ENCODE measurements at regions not wholly inside any gene's neighbourhood (a gene's known extent, or its start where the extent isn't known, plus 50 kb on each side); places are given as distances from the start of the nearest gene placed in this dataset.
A peak's percentile ranks its signal among the peaks of the same experiment; 100 is the strongest.
"Not testable (repeated sequence)": the region's sequence is repeated elsewhere in the genome, so short reads cannot be mapped to it uniquely, and the experiment has no call there.

DNA sequence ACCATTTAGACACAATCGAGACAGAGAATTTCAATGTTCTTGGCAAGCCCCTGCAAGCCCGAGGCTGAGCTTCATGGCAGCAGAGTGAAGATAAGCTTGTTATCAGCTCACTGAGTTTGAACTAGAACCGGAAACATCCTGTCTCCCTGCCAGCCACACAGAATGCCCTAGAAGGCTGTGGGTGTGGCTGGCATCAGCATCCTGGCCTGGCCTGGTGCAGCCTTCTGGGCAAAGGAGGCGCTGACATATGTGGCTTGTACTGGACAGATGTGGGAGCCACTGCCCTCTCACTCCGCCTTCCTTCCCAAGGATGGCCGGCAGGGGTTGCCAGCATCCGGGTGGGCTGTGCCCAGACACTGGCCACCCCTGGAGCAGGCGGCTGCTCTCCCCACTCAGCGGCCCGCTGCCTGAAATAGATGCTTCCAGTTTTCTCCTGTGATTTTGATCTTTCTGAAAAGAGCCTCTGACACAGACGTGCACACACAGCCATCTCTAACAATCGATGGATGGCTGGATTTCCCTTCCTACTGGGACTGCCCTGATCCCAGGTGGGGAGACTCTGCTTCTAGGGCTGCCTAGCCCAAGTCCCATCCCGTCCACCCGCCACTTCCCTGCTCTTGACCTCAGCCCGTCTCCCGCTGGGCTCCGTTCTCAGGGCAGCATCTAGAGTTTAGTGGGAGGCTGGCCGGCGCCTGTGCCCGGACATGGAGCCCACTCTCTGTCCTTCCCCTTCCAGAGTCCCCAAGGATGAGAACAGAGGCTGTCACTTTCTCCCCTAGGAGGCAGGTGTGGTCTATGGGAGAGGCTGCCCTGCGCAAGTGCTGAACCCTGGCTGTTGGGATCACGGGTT lies 149.7 kb downstream of the CTTN start:
- ATAC-seq (peak; percentile 44), DNase-seq (ENCODE audit: low spot score) (no peak)

DNA sequence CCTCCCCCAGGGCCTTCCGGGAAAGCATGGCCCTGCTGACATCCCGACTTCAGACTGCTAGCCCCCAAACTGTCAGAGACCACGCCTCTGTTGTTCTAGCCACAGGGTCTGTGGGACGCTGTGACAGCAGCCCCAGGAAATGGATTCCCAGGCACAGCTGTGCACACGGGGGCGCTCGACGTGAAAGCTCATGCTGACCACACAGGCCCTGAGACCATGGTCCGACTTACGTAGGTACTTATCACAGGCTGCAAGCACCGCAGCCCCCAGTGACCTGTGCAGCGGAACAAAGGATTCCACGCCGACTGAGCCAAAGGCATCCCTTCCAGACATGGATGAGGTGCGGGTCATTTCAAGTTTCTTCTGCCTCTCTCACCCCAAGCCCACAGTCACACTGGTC lies 150.6 kb downstream of the CTTN start:
- DNase-seq (ENCODE audit: low spot score) (no peak), ATAC-seq (no peak)

DNA sequence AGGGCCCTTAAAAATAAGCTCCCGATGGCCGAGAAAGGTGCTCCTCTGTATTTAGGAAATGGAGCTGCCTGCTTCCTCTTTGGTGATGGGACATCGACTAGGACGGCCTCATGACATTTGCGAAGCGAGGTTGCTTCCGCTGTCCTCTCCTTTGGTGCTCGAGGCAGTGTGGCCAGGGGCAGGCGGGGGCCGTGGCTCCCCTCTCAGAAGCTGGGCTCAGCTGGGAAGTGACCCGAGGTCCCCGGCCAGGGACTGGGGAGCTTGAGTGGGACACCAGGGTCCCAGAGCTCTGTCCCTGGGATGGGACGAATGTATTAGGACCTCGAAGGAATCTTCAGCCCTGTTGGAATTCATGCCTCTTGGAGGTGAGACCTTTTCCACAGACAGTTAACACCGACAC lies 151.1 kb downstream of the CTTN start:
- ATAC-seq (no peak), DNase-seq (ENCODE audit: low spot score) (no peak)

DNA sequence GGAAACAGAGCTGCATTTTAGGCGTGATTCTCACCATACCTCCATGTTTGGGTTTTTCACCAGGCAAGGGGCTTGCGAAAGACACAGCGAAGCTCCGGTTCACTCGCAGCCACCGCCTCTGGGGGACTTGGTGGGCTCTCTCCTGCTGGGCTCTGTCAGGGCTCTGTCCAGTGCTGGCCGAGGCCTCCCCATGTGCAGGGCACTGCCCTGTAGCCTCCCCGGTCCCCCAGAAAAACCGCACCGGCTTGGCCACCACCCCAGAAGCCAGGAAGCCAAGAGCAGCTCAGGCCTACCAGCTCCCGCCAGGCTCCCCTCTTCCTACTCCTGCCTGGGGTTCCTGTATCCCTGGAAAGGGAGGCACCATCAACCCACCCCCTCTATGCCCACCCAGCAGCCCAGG lies 151.5 kb downstream of the CTTN start:
- ATAC-seq (no peak), DNase-seq (ENCODE audit: low spot score) (no peak)

DNA sequence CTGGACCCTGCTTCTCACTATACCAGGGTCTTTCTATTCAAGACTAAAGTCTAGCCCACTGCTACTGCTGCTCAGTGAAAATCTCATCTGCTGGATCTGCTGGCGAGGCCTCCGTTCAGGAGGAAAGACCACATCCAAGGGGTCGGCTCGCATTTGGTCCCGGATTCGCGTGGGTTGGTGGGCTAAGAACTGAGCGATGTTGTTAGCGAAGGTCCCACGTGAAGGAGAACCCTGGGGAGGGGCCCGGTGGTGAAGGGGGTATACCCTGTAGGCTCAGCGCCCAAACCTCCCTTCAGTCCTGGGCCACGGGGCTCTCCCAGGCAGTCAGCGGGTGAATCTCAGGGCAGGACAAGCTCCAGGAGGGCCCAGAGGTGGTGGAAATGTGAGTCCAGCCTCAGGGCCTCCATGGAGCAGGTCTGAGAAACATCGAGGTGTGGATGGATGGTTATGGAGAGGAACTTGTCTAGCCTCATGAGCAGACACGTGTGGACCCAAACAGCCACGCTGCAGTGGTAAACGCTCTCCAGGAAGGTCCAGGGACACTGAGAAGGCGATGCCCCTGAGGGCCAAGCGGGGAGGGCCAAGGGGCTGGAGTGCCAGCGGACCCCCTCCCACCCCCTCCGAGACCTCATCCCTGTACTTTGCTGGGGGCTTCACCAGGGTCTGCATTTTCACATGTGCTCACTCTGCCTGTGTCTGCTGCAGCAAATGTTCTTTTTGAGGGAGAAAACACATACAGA lies 152.3 kb downstream of the CTTN start:
- ATAC-seq (no peak), DNase-seq (ENCODE audit: low spot score) (no peak)

DNA sequence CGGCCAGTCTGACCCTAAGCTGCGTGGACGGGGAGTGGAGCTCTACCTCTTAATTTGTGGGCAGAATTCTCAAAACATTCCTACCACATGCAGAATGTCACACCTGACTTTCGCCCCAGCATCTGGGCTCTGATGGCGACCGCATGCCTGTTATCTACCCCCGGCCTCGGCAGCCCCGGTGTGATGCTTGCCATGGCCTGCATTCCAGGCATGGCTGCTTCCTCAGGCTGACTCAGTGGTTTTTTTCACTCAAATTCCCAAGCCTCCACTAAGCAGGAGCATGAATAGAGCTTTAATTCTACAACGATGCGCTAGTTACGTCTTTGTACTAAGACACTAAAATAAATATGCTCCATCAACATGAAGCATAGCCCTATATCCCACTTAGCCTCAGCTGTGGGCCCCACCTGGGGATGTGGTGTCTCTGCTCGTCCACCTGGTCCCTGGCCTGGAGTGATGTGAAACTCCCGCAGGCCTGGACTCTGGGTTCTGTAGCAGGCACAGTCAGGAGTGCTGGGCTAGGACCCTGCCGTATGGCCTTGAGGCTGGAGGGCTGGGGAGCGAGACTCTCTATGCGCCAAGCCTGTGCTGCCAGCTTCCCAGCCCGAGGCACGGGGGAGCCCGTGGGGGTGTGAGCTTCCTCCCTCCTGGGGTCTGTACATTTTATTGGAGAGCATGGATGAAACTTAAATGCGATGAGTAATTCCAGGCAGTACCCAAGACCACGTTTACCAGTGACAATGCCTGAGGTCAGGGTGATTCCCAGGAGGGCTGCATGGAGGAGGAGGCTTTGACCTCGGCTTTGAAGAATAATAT lies 153.2 kb downstream of the CTTN start:
- ATAC-seq = no peak
- DNase-seq (ENCODE audit: low spot score) = no peak

DNA sequence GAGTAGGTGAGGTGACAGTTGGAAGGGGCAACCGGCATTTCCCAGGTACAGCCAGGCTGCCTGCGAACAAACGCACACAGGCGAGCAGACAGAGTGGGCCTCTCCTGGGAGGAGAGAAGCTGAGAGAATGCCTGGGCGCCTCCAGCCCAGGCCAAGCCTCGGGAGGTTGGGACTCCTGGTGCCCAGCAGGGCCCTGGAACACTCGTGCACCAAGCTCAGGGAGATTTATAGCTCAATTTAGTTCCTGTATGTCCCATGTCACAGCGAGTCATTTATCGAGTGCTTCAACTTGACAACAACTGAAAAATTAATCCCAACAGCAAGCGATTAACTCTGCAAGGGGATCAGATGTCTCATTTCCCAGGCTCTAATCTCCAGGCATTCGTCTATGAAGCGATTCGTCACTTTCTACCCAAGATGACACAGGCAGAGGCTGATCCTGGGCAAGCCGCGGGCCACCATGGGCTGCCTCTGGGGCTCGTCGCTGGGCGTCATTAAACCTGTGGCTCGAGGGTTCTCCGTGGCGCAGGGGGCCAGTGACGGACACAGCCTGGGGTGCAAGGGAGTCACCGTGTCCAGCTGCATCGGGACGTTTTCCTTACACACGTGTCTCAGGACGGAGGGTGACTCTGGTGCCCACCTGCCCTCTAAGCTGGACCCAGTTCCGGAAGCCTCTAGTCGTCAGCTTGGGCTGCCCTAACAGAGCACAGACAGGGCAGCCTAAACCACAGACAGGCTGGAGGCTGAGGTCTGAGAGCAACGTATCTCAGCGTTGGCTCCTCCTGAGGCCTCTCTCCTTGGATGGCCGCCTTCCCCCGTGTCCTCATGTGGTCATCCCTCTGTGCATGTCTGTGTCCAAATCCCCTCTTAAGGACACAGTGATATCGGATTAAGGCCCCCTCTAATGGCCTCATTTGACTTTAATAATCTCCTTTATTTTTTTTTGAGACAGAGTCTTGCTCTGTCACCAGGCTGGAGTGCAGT lies 154.1 kb downstream of the CTTN start:
- ATAC-seq (no peak), DNase-seq (ENCODE audit: low spot score) (no peak)

DNA sequence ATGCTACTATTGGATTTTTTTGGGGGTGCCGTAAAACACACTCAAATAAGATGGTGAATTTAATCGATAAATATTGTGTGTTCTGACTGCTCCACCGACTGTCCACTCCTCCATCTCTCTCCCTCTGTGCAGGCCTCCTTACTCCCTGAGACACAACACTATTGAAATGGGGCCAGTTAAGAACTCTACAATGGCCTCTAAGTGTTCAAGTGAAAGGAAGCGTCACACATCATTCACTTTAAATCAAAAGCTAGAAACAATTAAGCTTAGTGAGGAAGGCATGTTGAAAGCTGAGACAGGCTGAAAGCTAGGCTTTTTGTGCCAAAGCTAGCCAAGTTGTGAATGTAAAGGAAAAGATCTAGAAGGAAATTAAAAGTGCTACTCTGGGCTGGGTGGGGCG lies 156.7 kb downstream of the CTTN start:
- ATAC-seq = no peak
- no peak for DNase-seq (ENCODE audit: low spot score)

DNA sequence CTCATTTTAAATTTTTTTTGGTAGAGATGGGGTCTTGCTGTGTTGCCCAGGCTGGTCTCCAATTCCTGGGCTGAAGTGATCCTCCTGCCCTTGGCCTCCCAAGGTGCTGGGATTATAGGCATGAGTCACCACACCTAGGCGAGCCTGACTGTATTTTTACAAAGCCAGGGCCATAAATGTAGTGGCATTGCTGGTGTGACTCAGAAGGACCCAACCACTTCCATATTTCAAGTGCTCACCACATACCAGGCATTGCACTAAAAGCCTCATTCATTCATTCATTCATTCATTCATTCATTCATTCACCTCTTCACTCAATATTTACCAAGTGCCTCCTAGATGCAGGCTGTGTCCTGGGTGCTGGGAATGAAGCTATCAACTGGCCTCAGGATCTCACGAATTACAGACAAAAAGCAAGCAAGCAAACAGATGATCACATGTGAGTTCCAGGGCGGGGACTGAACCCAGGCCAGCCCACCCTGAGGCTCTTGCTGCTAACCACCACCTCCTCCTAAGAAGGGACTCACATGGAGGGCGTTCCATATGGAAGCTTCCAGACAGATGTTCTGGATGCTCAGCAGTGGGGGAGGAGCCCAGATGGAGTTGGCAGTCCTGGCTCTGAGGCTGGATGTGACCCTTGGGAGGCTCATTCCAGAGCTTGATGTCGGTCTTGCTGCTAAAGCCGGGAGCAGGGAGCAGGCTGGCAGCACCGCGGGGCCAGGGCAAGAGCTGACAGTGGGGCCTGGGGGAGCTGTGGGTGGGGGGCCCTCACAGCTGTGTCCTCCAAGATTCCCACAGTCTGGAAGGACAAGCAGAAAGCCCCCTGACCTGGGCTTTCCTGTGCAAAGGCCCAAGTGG lies 158.8 kb downstream of the CTTN start:
- ATAC-seq (no peak), DNase-seq (ENCODE audit: low spot score) (no peak)

DNA sequence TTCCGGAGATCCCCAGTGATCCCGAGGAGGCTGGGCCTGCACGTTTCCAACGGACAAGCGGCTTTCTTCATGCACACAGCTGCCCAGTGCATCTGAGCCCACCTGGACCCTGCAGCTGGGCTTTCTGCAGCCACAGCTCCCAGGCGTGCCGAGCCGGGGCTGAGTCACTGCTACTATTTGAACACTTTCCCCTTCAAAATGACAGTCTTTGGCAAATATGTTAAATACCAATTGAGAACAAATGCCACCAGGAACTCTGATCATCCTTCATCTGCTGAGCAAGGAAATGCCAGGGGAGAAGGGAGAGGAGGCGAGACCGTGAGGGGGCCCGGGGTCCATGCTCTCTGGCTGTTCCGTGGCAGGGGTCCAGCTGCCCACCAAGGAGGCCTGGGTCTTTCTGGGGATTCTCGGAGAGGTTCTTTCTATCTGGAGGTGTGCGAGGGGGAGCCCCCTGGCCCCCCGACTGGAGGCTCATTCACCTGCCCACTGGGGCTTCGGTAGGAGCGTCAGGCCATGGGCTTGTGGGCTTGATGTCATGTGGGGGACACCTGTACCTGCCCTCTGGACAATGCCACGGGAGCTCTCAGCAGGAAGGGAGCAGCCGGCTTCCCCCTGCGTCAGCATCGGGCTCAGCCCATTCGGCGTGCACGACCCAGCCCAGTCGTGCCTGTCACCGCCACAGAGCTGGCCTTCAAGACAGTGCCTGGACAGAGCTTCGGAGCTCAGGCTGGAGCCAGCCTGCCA lies 159.6 kb downstream of the CTTN start:
- ATAC-seq = no peak
- no peak for DNase-seq (ENCODE audit: low spot score)

DNA sequence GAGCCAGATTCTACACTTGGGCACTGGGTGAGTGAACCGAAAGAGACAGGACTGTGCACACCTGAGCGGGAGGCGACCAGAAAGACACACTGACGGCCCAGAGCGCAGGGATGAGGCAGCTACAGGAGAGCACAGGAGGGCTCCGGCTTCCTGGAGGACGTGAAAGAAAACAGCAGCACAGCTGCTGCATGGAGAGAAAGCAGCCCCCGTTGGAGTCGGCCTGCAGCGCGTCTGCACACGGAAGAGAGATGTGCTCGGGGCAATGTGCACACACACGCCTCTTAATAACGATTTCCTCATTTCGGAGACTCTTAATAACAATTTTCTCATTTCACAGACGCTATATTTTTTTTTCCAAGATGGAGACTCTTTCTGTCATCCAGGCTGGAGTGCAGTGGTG lies 160.4 kb downstream of the CTTN start:
- DNase-seq (ENCODE audit: low spot score) (no peak), ATAC-seq (no peak)

DNA sequence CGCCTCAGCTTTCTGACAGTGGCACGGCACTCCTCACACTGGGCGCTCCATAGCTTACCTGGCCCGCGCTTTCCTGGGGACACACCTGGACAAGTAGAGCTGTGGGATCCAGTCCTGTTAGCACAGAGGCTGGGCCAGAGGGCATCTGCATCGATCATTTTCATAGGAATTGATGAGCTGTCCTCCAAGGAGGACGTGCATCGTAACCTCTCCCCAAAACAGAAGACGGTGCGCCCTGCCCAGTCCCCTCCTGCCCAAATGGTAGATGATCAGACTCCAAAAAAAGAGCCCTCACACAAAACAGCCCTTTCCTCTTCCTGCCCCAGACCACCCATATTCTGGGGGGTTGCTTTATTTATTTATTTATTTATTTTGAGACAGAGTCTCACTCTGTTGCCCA lies 161.2 kb downstream of the CTTN start:
- no peak for ATAC-seq
- DNase-seq (ENCODE audit: low spot score) = no peak

DNA sequence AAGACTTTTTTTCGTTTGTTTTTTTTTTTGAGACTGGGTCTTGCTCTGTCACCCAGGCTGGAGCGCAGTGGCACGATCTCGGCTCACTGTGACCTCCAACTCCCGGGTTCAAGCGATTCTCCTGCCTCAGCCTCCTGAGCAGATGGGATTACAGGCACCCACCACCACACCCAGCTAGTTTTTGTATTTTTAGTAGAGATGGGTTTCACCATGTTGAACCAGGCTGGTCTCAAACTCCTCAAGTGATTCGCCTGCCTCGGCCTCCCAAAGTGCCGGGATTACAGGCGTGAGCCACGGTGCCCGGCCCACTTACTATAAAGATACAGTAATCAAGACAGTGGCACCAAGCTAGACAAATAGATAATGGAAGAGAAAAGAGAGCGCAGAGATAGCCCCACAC lies 162.3 kb downstream of the CTTN start:
- DNase-seq (ENCODE audit: low spot score) = not testable (repeated sequence)

DNA sequence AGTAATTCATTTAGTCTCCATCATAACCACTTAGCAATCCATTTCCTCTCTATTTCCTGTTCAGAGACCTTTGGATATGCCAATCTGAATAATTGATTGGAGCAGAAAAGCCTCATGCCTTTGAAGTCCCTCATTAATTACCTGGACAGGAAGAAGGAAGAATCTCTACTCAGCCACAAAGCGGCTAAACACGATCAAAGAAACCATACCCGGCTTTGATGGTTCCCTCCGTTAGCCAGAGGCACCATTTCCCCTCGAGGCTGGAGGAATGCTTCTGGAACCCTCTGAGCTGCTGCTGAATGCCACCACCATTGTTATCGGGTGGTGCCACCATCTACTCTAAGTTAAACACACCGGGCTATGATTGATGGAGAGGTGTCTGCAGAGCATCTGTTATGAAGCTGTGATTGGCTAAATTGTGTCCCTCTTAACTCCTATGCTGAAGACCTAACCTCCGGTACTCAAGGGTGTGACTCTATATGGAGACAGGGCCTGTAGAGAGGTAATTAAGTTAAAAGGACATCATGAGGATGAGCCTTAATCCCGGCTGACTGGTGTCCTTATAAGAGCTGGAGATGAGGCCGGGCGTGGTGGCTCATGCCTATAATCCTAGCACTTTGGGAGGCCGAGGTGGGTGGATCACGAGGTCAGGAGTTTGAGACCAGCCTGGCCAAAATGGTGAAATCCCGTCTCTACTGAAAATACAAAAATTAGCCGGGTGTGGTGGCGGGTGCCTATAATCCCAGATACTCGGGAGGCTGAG lies 168.6 kb downstream of the CTTN start:
- DNase-seq (ENCODE audit: low spot score) = no peak
- ATAC-seq = no peak

More for the DNA sequence above, 162.3 kb downstream of the CTTN start:
- not testable (repeated sequence) for ATAC-seq

DNA sequence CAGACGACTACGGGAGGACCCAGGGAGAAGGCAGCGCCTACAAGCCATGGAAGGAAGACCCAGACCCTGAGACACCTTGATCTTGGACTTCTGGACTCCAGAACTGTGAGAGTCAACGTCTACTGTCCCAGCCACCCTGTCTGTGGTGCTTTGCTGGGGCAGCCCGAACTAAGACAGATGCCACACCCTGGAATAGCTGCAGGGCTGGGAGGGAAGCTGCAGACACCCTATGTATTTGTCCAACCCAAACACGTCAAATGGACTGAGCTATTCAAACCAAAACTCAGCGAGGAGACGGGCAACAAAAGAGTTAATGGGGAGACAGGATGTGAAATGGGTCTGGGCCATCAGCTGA lies 169.3 kb downstream of the CTTN start:
- DNase-seq (ENCODE audit: low spot score) (no peak), ATAC-seq (no peak)

DNA sequence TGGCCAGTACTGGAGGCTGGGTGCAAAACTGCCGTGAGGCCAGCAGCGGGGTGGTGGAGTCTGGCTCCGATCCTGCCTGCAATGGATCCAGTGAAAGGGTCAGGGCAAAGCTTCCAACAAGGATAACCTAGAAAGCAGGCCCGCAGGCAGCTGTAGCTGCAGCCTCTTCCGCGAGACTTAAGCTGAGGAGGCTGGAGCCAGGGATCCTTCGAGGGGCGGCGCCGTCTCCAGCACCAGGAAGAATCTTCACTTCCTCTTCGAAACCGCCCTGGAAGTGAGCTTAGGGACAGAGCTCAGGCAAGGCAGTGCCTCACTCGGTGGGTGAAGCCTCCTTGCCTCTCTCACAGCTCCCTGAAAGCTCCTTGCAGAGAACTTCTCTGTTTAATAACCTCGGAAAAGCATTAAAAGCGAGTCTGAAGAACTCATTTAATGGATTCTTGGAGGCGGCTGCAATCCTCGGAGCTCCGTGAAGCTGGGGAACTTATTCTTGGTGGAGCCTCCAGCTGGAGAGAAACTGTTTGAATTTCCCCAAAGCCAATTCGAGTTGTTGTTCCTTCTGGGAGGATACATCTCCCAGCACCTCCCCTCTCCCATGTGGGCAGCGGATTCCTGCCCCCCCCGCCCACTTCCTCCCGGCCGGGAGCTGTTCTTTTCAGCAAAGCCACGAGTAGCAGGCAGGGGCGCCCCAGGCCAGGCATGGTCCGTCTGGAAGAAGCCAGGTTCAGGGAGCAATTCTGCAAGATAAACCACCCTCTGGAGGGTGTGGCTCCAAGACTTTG lies 169.9 kb downstream of the CTTN start:
- DNase-seq (ENCODE audit: low spot score) = no peak
- peak; percentile 60 for ATAC-seq

Data from left lobe of liver (tissue), 2 donors.